Kidney glomerular epithelial cell (primary cell): ENCODE measurements at regions not wholly inside any gene's neighbourhood (a gene's known extent, or its start where the extent isn't known, plus 50 kb on each side); places are given as distances from the start of the nearest gene placed in this dataset.

Source experiments
- DNase-seq: peaks from one replicate; lab custom pipeline; 2025; lab: John Stamatoyannopoulos, UW

DNA sequence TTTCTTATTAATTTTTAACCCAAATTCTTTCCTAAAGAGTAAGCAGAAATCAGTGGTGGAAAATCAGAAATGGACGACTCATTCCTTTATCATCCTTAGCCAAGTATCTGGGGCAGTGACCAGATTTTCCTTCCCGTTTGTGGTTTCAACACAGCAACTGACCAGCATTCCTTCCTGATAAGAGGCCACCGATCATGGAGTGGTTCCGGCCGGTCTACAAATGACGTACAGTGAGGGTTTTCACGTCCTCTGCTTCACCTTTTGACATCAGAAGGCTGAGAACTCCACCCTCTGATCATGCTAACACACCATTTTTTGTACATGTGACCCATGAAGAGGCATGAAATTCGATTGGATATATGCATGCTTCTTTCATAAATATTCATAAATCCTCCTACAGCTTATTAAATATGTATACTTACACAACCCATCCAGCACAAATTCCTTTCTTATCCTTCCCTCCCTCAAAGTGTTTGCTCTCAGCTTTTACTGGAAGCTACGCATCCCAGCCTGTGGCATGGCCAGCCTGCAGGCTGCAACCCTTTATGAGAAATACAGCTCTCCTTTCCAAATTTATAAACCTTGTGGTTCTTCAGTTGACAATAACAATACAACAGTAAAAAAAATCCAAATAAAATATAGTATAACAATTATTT lies 173.0 kb upstream of the CASK start:
- DNase-seq: peak; percentile 80

DNA sequence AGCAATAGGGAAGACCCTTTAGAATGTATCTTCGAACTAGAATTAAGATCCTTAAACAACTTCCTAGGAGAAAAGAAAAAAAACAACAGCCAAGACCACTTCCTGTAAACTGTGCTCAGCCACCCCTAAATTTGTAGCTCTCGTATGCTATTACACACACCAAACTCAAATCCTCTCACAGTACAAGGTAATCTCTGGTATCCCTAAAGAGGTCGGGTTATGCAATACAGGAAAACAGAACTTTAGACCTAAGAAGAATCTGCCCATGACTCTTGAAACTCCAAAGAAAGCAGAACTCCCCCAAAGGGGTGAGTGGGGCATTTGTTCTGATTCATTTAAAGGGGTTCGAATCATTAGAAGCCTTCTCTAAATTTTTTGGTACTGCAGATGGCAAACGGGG lies 170.9 kb upstream of the CASK start:
- peak; percentile 9 for DNase-seq

DNA sequence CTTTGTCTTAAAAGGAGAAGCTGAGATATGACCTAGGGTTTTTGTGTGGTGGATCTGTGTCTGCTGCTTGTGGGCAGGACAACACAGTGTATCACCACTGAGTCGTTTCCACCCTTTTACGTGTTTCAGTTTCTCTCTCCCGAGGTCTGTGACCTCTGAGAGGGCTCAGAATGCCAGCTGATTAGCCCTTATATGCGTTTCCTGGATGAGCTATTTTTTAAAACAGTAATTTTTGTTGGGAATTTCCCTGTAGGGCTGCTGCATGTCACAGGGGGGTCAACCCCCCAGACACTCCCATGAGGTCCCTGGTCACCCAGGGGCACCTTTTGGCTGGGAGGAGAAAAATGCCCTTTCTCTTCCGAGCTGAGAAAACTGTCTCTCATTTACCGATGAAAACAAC lies 170.4 kb upstream of the CASK start:
- DNase-seq: peak; percentile 8

DNA sequence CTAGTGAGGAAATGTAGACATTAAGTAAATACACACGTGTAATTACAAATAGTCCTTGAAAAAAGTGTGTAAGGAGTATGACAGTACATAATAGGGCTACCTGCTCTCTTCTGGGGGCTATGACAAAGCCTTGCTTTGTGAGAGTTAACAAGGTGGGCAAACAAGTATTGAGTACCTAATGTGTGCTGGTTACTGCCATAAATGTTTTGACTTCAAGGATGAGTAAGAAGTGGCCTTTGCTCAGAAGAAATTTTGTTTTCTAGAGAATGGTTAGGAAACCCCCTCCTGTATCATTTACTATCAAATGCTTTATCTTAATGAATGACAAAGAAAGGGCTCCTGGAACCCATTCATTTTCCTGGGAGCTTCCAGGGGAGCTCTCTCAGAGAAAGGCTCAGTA lies 167.0 kb upstream of the CASK start:
- DNase-seq: no peak

DNA sequence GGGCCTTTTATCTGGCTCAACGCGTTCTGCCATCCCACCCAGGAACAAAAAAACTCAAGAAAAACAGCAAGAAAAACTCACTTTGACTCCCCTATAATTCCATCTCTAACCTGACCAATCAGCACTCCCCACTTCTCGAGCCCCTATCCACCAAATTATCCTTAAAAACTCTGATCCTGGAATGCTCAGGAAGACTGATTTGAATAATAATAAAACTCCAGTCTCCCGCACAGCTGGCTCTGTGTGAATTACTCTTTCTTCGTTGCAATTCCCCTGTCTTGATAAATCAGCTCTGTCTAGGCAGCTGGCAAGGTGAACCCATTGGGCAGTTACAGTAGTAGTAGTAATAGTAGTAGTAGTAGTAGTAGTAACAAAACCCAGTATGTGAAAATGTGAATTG lies 165.7 kb upstream of the CASK start:
- DNase-seq: no peak

DNA sequence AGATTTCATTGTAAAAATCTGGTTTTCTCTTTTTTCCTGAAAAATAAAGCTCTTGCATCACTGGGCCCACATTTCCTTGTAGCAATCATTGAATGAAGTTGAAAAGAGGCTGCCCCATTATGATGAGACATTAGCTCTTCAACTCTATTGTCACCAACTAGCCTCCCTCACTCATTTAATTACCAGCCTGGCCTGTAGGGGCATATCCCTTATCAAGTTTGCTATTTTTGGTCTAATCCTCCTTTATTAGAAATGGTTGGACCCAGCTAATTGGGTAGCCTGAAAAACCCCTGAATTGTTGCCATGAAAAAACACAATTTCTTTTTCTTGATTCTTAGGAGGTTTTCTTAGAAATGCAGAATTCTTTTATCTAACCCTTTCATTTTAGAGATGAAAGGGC lies 164.6 kb upstream of the CASK start:
- no peak for DNase-seq

DNA sequence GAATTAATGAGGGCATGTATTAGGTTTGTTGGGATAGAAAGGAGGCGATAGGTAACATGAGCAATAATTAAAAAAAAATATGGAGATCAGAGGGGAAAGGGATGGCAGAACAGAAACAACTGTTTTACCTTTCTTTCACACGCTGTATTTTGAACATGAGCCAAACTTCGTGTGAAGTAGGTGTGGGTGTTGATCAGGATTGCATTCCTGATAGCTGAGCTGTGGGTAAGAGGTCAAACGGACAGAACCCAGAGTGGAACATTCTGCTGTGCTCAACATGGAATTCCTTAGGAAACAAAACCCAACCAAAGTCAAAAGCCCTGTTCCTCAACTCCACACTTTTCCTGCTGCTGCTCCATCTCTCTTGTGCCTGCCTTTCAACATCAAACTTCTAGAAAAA lies 162.5 kb upstream of the CASK start:
- DNase-seq: peak; percentile 25

DNA sequence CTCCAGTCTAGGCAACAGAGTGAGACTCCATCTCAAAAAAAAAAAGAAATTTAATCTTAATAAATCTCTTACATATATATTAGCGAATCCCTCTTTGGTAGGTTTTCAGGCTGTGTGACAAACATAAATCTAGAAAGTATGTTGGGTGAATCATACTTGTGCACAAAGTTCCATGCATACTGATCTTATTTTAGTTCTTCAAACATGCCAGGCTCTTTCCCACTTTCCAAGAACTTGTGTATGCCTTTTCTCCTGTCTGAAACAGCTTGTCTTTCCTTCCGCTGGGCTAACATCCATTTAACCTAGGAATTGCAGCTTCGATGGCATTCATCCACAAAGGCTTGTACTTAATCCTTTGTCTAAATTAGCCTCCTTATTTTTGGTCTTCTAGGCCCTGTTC lies 156.6 kb upstream of the CASK start:
- DNase-seq: no peak

DNA sequence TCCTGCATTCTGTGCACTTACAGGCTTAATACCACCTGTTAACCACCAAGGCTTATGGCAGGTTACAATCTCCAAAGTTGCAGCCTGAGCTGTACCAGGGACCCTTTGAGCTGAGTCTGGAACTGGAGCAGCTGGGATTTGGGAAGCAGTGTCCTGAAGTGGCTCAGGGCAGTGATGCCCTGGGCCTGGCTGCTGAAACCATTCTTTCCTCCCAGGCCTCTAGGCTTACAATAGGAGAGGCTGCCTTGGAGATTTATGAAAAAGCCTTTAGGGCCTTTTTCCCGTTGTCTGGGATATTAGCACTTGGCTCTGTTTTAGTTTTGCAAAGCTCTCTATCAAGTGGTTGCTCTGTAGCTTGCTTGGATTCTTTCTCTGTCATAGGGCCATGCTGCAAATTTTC lies 154.3 kb upstream of the CASK start:
- DNase-seq: no peak

DNA sequence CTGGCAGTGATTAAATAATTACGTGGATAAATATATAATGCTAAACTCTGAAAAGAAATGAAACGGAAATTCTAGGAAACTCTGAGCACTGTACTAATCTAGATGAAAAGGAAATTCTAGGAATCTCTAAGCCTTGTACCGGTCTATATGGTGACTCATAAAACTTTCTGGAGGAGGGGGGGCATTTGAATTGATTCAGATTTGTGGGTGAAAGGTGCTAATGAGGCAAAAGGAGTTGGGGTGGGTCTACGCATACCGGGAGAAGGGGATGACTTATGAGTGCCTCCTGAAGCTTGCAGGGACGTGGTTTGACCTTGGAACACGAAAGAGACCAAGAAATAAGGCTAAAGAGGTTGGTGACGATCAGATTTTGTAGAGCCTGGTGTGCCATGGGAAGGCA lies 151.7 kb upstream of the CASK start:
- no peak for DNase-seq

DNA sequence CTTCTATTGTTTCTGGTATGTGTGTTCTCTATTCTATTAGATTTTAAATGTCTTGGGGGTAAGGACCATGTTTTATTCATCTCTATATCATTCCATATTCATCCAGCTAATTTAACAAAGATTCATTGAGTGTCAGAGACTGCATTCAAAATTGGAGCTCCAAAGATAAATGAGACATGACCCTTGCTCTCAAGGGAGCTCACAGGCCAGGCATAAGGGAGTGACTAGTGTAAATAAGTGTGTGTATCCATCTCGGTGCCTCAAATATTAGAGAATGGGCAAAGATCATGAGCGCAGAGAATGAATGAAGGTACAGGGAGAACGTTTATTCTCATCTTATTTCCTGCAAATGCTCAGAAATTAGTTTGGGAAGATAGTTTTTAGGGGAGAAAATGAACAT lies 150.1 kb upstream of the CASK start:
- DNase-seq: no peak

DNA sequence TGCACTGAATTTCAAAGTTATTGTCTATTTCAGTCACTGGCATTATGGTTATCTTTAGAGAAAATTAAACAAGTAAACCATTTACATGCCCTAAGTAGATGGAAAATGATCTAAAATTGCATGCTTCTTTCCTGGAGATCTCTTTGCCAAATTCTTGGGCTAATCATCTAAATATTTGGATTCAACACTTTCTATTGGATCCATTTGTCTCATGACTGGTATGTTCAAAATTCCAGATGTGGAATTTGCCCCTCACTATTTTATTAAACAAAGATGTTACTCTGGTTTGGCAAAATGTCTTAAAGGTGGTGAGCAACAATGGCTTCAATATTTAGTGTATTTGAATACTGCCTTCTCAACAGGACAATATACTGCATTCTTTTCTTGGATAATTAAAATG lies 147.5 kb upstream of the CASK start:
- no peak for DNase-seq

DNA sequence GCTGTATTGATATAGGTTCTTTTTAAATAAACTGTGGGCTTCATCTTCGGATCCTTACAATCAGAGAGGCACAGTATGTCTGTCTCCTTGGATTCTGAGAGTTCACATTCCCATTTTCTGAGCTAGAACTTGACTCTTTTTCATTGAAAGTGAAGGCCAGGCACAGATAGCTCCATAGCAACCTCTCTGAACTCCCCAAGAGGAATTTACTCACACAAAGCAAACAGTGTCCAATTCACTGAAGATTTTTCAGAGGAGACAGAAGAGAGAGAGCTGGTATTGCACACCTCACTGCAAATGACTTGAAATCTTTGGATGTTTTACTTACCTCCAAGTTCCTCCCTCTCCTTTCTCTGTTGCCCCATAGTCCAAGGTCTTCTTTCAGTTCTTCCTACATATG lies 130.9 kb upstream of the CASK start:
- DNase-seq: peak; percentile 0

DNA sequence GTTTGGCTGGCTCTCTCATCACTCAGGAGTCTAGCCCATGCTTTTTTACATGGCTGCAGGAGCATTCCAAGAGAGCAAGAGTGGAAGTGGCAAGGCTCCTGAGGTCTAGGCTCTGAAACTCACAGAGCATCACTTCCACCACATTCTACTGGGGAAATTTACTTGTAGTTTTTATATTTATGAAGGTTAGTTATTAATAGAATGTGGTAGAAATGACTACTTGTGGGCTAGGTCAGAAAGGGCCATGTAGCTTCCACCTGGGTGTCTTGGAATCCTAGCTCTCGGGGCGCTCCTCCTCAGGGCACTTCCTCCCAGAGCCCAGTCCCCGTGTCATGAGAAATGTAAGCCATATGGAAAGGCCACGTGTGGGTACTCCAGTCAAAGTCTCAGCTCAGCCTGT lies 127.0 kb upstream of the CASK start:
- no peak for DNase-seq

DNA sequence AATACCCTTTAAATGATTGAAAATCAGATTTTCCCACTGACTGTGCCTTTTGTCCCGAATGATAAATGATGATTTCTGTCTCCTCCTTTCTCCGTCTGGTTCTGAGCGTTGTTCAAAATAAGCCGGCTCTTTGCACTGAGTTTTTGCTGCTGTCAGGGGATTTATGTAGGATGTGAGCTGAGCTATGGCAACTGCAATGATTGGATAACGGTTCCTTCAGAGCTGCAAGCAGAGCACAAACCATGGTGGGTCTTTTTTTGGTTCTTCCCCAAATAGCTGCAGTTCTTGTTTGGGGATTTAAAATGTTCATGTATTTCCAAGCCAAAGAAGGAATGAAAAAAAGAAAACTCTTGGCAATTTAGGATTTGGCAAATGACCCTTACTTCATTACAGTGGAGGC lies 124.5 kb upstream of the CASK start:
- no peak for DNase-seq

DNA sequence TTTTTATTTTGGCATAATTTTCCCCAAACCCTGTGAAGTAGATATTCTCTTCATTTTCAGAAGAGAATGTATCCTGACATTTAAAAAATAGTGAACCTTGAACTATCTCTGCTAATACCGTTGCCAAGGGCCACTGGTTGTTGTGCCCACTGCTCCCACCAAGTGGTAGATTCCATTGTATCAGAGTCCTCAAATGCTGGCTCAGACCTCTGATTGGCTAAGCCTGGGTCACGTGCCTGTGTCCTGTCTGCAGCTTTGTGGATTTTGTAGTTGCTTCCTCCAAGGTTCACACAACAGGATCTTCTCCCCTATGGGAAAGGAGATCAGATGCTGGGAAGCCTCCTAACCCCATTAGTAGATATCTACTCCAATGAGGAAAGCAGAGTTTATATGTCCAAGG lies 104.8 kb upstream of the CASK start:
- DNase-seq: no peak

DNA sequence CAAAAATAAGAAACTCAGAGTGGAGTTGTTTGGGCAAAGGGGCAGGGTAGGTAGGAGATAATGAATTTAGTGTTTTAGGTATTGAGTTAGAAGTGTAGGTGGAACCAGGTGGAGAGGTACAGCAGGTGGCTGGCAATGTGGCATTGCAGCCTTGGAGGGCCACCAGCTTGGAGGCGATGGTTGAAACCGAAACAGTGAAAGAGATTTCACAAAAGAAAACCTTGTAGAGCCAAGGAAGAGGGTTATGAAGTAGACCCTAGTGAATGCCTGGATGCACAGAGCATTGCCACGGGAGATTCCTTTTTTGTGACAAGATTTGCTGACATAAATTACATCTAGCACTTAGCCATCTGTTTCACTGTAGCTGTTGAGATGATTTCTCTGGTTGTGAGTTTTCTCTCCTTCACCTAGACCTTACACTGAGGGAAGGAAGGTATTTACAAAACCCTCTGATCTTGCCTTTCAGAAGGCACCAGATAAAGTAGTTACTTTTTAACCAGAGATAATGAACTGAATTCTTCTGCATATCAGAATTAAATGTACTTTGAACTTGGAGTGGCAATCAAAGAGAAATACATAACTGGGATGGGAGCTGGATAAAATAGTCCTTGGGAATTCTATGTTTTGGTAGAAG lies 104.1 kb upstream of the CASK start:
- no peak for DNase-seq

DNA sequence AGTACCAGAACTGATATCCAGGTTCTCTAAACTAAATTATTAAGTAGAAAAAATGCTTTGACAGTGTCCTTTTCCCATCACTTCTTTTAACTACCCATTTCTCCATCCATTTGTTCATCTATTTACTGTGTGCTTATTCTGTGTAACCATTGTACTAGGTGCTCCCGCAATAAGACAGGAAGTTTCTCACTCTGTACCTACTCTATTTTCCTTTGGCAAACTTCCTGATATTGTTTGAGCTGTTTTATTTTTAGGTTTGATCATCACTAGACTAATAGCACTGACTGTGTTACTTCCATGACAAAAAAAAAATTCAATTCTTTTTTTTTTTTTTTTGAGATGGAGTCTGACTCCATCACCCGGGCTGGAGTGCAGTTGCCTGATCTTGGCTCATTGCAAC lies 102.5 kb upstream of the CASK start:
- DNase-seq: no peak

DNA sequence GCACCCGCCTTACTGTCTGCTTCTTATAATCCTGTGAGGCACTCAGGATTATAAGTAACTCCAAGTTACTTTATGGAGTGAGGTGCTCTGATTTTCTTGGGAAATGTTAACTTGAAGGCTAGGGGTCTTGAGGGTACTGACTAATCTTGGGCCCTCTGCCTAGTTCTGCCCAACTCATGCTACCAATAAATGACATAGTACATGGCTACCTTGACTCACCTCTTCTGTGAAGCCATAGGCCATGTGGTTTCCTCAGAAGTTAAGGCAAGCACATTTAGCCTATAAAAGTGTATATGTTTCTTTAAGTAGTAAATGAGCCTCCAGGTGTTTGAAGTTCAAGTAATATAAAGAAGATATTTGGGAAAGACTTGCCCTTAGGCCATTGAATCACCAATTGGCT lies 99.8 kb upstream of the CASK start:
- DNase-seq: no peak

DNA sequence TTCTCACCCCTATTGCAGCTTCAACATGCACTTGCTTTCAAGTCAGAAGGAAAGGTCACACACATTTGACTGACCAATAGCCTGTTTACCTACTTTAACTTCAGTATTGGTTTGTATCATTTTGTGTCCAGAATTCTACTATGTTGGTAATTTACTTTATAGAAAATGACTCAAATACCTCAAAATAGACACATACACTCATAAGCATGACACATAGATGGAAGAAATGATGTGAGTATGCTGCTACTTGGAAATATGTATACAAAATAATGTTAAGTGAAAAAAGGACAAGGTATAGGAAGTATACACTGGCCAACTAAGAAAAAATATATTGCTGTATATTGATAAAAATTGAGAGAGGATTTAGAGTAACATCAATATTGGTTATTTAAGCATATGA lies 98.8 kb upstream of the CASK start:
- no peak for DNase-seq

DNA sequence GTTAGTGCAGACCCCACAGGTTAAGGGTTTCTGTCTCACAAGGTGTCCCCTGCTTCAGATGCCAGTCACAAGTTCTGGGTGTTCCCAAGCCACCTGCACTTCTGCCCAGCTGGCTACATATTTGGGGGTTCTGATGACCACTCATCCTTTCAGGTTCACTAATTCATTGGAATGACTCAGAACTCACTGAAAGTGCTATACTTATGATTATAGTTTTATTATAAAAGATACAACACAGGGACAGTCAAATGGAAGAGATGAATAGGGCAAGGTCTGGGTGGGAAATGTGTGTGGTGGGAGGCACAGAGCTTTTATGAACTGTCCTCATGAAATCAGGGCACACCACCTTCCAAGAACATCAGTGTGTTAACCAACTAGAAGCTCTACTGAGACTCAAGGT lies 97.7 kb upstream of the CASK start:
- no peak for DNase-seq

DNA sequence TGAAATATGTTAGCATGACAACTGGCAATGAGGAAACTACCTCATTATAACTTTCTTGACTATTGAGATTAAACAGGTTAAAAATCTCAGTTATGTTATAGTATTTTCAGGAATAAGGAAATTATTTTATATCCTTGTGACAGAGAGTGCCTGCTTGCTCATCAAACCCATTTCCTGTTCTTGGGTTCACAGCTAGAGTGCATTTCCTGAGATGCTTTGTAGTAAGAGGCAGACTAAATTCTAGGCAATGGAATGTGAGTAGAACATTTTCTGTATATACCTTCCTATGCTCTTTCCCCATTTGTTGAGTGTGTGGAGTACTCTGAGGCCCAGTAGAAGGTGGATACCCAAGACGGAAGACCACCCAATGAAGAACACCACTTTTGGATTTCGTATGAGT lies 96.9 kb upstream of the CASK start:
- no peak for DNase-seq

DNA sequence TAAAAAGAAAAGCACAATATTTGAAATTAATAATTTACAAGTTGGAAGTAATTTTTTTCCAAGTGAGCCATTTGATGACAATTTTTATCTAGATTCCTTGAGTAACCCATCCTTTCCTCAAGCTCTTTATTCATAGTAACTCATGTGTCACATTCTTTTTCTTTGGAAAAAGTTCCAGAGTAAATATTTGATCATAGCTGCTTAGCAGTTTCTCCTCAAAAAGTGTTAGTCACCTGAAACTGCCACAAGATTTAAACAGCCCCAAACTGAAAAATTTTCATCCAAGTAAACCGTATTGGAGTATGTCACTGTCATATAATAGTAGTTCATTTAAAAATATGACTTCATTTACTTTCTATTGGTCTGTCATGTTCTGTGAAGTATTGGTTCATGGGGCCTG lies 94.6 kb upstream of the CASK start:
- peak; percentile 51 for DNase-seq

DNA sequence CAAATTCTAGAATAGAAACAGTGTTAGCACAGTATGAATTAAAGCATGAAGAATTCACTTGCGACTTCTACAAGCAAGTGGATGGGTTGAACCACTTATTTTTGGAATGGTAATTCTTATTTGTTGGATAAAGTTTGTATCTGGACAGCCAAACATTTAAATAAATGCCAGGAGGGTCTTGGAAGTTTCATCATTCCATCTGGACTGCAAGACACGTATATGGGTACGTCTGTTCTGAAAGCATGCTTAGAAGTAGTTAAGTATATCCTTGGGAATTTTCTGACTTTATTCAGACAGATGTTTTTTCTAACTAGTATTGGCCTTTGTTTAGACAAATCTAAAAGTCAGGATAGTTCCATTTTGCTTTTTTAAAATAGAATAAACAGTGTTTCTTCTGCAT lies 77.5 kb upstream of the CASK start:
- no peak for DNase-seq
